ENCODE measurements at regions not wholly inside any gene's neighbourhood (a gene's known extent, or its start where the extent isn't known, plus 50 kb on each side); places are given as distances from the start of the nearest gene placed in this dataset.

DNA sequence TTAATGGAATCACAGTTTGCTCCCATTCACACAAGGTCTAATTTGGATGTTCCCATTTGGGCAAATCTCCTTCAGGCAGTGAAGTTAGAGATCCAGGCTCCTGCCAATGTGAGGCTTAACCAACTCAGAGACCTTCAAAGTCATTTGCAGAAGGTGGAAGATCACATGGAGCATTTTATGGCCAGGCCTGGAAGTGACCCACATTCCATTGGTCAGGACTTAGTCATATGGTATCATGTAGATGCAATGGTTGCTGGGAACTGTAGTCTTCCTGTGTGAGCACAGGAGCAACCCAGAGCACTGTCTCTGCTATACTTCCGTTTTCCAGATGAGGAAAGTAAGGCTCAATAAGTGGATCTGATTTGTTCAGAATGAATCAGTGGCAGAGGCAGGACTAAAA lies 292.7 kb upstream of the SMARCA2 start:
- TF ChIP-seq CTCF (IDR thresholded peaks at IDR 0.05) (no peak), POLR2A (IDR thresholded peaks at IDR 0.05) (no peak)

All from testis (tissue), 2 donors.